ENCODE measurements at regions not wholly inside any gene's neighbourhood (a gene's known extent, or its start where the extent isn't known, plus 50 kb on each side); places are given as distances from the start of the nearest gene placed in this dataset.

DNA sequence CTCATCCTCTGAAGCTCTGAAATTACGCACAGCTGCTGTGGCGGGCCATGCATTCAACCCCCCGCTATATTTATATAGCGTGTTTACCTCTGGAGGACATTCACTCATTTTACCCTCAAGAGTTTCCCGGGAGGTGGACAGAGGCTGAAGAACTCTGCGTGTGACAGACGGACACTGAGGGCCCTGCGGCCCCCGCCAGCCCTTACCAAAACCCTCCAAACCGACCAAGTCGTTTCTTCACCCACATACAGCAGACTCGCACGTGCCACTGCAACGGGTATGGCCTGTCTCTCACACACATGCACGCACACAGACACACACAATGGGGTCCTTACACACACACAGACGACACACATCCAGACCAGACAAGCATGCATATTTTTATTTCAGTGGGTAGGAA is 216.4 kb upstream of the FOXF1 start:
- Histone ChIP-seq H3K9me3 (ENCODE audit: control insufficient read depth in 1 of 2, low read length in 2 of 2) (no peaks in the 10 kb centered on the region), H3K36me3 (ENCODE audit: control insufficient read depth in 1 of 2, insufficient read depth in 2 of 2, low read length in 2 of 2) (no peaks in the 10 kb centered on the region), H3K9ac (ENCODE audit: low read depth in 1 of 2, low read length in 2 of 2) (no peak overlapping the region), H3K4me1 (ENCODE audit: control insufficient read depth in 1 of 2, insufficient read depth in 2 of 2, low read length in 2 of 2) (peaks cover 0 to 3% of the 10 kb centered on the region in 2 donors), H3K27ac (ENCODE audit: low read depth, low read length) (no peak overlapping the region), H3K4me3 (ENCODE audit: low read depth in 1 of 2, low read length in 2 of 2) (no peak overlapping the region), H3K27me3 (ENCODE audit: control insufficient read depth in 1 of 2, insufficient read depth in 2 of 2, low read length in 2 of 2) (peaks cover 20 to 39% of the 10 kb centered on the region in 2 donors)

DNA sequence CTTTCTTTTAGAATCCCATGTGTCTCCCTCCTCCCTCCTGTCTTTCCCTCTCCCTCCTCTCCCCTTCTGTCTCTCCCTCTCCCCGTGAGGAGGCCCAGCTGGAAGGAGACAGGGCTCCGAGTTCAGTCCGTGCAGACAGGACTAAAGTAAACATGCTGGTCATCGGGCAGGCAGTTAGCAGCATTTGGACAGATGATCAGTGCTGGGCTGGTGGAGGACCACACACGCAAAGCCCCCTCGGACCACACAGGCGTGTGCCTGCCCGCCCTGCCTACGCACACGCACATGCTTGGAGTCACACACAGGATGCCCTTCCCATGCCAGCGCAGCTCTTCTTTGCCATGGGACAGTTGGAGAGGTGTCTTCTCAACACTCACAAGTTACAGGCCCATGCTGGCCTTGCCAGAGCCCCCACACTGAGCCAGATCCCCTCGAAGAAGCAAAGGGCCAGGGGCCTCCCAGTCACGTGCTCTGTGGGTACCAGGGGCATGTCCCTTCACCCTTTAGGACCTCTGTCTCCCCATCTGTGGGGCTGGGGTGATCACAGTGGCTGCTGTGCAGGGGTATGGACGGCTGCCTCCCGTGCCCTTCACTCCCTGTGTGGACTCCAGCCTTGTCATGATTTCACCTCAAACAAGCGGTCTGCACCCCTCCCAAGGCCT is 215.7 kb upstream of the FOXF1 start:
- peak overlapping the region; percentile 59 for H3K27ac ChIP-seq (ENCODE audit: low read depth, low read length)
- H3K9me3 ChIP-seq (ENCODE audit: control insufficient read depth in 1 of 2, low read length in 2 of 2): no peaks in the 10 kb centered on the region
- H3K4me3 ChIP-seq (ENCODE audit: low read depth in 1 of 2, low read length in 2 of 2): no peak overlapping the region
- H3K9ac ChIP-seq (ENCODE audit: low read depth in 1 of 2, low read length in 2 of 2): no peak overlapping the region
- peaks cover 13 to 36% of the 10 kb centered on the region in 2 donors for H3K27me3 ChIP-seq (ENCODE audit: control insufficient read depth in 1 of 2, insufficient read depth in 2 of 2, low read length in 2 of 2)
- H3K36me3 ChIP-seq (ENCODE audit: control insufficient read depth in 1 of 2, insufficient read depth in 2 of 2, low read length in 2 of 2): no peaks in the 10 kb centered on the region
- H3K4me1 ChIP-seq (ENCODE audit: control insufficient read depth in 1 of 2, insufficient read depth in 2 of 2, low read length in 2 of 2): peaks cover 0 to 3% of the 10 kb centered on the region in 2 donors

DNA sequence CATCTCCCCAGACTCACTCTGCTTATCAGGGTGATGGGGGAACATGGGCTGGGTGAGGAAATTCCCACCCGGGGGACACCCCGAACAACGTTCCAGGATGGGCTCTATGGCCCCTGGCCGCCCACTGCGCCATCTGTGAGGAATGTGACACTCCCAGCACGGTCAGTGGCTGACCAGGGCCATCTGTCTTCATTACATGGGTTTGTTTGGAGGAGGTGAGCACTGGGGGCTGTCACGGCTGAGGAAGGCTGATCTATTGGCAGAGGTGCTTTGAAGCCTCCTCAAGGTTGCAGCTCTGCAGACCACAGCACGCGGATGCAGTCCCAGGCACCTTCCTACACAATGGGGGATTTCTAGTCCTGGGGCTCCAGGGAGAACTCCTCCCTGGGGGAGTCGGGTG is 214.1 kb upstream of the FOXF1 start:
- Histone ChIP-seq H3K9me3 (ENCODE audit: control insufficient read depth in 1 of 2, low read length in 2 of 2) (no peaks in the 10 kb centered on the region), H3K4me3 (ENCODE audit: low read depth in 1 of 2, low read length in 2 of 2) (no peak overlapping the region), H3K27me3 (ENCODE audit: control insufficient read depth in 1 of 2, insufficient read depth in 2 of 2, low read length in 2 of 2) (peaks cover 20 to 38% of the 10 kb centered on the region in 2 donors), H3K36me3 (ENCODE audit: control insufficient read depth in 1 of 2, insufficient read depth in 2 of 2, low read length in 2 of 2) (no peaks in the 10 kb centered on the region), H3K4me1 (ENCODE audit: control insufficient read depth in 1 of 2, insufficient read depth in 2 of 2, low read length in 2 of 2) (peaks cover 0 to 3% of the 10 kb centered on the region in 2 donors), H3K9ac (ENCODE audit: low read depth in 1 of 2, low read length in 2 of 2) (no peak overlapping the region), H3K27ac (ENCODE audit: low read depth, low read length) (no peak overlapping the region)

DNA sequence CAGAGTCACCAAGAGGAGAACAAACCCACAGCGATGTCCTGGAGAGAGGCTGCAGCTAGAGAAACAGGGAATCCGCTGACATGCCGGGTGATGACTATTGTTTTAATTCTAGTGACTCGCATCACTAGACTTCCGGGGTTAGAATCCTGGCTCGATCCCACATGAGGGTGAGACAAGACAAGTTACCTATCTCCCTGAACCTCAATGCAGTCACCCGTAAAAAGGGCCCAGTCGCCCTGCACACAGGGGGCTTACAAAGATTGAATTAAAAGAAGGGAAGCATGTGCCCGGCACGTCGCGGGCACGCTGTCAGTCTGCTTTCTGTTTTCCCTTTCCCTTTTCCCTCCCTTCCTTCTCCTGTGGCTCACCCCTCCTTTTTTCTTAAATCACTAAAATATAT is 212.9 kb upstream of the FOXF1 start:
- Histone ChIP-seq H3K36me3 (ENCODE audit: control insufficient read depth in 1 of 2, insufficient read depth in 2 of 2, low read length in 2 of 2) (no peaks in the 10 kb centered on the region), H3K4me3 (ENCODE audit: low read depth in 1 of 2, low read length in 2 of 2) (no peak overlapping the region), H3K27me3 (ENCODE audit: control insufficient read depth in 1 of 2, insufficient read depth in 2 of 2, low read length in 2 of 2) (peaks cover 17 to 38% of the 10 kb centered on the region in 2 donors), H3K27ac (ENCODE audit: low read depth, low read length) (peak overlapping the region; percentile 8), H3K9me3 (ENCODE audit: control insufficient read depth in 1 of 2, low read length in 2 of 2) (no peaks in the 10 kb centered on the region), H3K9ac (ENCODE audit: low read depth in 1 of 2, low read length in 2 of 2) (no peak overlapping the region), H3K4me1 (ENCODE audit: control insufficient read depth in 1 of 2, insufficient read depth in 2 of 2, low read length in 2 of 2) (peaks cover 0 to 3% of the 10 kb centered on the region in 2 donors)

DNA sequence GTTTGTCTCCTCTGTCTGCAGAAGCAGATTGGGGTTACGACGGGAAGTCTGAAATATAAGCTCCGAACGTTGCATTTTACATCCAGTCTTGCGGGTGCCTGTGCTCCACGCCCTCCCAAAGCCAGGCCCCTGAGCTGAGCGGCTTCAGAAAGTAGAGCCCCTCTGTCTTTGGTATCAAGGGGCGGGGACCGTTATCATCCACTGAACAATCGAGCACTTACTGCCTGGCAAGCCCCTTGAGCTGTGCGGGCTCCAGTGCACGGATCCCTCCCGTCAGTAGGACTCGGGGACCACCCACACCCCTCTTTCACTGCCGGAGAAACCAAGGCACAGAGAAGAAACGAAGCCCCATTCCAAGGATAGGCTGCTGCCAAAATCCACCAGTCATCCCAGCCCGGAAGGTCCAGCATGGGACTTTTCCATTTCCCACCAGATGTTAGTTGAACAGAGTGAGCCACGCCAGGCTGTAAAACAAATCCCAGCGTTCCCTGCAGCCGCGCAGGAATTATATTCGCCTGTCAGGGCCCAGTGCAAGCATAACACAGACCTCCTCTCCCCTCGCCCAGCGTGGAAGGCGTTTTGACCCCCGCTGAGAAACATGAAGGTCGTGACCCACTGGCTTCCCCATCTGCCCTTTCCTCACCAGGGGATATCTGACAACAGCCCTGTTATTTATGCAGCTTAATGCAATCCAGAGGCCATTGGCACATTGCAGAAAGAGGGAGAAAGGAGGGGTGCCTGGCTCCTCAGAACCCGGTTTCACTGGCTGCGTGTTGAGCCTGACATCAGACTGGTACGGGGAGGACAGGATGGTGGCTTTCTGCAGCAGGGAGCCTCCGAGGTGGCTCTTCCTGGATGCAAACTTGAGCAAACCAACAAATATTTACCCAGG is 212.2 kb upstream of the FOXF1 start:
- Histone ChIP-seq H3K9me3 (ENCODE audit: control insufficient read depth in 1 of 2, low read length in 2 of 2) (no peaks in the 10 kb centered on the region), H3K36me3 (ENCODE audit: control insufficient read depth in 1 of 2, insufficient read depth in 2 of 2, low read length in 2 of 2) (no peaks in the 10 kb centered on the region), H3K4me1 (ENCODE audit: control insufficient read depth in 1 of 2, insufficient read depth in 2 of 2, low read length in 2 of 2) (peaks cover 0 to 3% of the 10 kb centered on the region in 2 donors), H3K4me3 (ENCODE audit: low read depth in 1 of 2, low read length in 2 of 2) (no peak overlapping the region), H3K9ac (ENCODE audit: low read depth in 1 of 2, low read length in 2 of 2) (no peak overlapping the region), H3K27me3 (ENCODE audit: control insufficient read depth in 1 of 2, insufficient read depth in 2 of 2, low read length in 2 of 2) (peaks cover 17 to 39% of the 10 kb centered on the region in 2 donors), H3K27ac (ENCODE audit: low read depth, low read length) (peak overlapping the region; percentile 8)

DNA sequence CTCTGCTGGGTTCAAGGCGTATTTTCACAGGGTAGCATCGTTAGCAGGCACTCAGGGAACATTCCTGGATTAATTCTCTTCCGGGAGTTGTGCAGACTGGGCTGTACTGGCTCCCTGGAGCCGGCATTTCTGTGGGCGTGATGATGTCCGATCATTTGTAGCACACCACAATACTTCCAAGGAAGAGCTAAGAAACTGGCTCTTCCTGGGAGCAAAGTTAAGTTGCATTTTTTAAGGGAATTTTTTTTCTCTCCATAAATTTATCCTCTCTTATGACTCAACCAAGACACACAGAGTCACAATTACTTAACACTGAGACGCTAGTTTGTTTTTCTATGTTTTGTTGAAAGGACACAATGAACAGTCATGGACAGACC is 211.6 kb upstream of the FOXF1 start:
- no peaks in the 10 kb centered on the region for H3K36me3 ChIP-seq (ENCODE audit: control insufficient read depth in 1 of 2, insufficient read depth in 2 of 2, low read length in 2 of 2)
- H3K9ac ChIP-seq (ENCODE audit: low read depth in 1 of 2, low read length in 2 of 2): no peak overlapping the region
- peaks cover 17 to 39% of the 10 kb centered on the region in 2 donors for H3K27me3 ChIP-seq (ENCODE audit: control insufficient read depth in 1 of 2, insufficient read depth in 2 of 2, low read length in 2 of 2)
- H3K27ac ChIP-seq (ENCODE audit: low read depth, low read length): no peak overlapping the region
- H3K9me3 ChIP-seq (ENCODE audit: control insufficient read depth in 1 of 2, low read length in 2 of 2): no peaks in the 10 kb centered on the region
- H3K4me1 ChIP-seq (ENCODE audit: control insufficient read depth in 1 of 2, insufficient read depth in 2 of 2, low read length in 2 of 2): peaks cover 0 to 3% of the 10 kb centered on the region in 2 donors
- no peak overlapping the region for H3K4me3 ChIP-seq (ENCODE audit: low read depth in 1 of 2, low read length in 2 of 2)

DNA sequence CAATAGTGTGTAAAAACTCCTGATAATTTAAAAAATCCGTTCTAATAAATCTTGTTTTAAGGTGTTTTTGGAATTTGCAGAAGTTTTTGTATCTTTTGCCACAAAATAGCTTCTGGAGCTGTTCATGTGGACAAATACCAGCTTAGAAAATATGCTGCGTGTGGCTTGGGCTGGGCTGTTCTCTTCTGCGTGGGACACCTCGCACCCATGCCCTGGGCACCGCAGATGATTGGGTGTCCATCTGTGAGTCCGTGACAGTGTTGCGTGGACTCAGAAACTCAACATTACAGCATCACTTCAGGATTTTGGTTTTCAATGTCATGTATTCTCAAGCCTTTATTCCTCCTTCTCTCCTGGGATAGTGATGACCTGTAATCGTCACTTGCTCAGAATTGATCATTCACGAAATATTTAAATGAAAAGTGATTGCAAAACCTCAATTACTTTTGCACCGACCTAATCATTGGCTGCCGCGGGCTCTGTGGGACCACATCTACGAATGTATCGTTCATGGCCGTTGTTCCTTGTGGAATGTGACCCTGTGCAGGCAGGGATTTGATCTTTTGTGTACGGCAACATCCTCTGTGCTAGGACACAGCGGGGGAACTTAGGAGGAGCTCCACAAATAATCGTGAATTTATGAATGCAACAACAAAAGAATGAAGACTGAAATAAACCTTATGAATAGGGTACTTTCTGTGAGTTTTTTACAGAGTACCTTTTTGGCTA is 210.3 kb upstream of the FOXF1 start:
- Histone ChIP-seq H3K9ac (ENCODE audit: low read depth in 1 of 2, low read length in 2 of 2) (no peak overlapping the region), H3K4me3 (ENCODE audit: low read depth in 1 of 2, low read length in 2 of 2) (no peak overlapping the region), H3K9me3 (ENCODE audit: control insufficient read depth in 1 of 2, low read length in 2 of 2) (no peaks in the 10 kb centered on the region), H3K4me1 (ENCODE audit: control insufficient read depth in 1 of 2, insufficient read depth in 2 of 2, low read length in 2 of 2) (peaks cover 0 to 3% of the 10 kb centered on the region in 2 donors), H3K27ac (ENCODE audit: low read depth, low read length) (no peak overlapping the region), H3K27me3 (ENCODE audit: control insufficient read depth in 1 of 2, insufficient read depth in 2 of 2, low read length in 2 of 2) (peaks cover 17 to 39% of the 10 kb centered on the region in 2 donors), H3K36me3 (ENCODE audit: control insufficient read depth in 1 of 2, insufficient read depth in 2 of 2, low read length in 2 of 2) (no peaks in the 10 kb centered on the region)

DNA sequence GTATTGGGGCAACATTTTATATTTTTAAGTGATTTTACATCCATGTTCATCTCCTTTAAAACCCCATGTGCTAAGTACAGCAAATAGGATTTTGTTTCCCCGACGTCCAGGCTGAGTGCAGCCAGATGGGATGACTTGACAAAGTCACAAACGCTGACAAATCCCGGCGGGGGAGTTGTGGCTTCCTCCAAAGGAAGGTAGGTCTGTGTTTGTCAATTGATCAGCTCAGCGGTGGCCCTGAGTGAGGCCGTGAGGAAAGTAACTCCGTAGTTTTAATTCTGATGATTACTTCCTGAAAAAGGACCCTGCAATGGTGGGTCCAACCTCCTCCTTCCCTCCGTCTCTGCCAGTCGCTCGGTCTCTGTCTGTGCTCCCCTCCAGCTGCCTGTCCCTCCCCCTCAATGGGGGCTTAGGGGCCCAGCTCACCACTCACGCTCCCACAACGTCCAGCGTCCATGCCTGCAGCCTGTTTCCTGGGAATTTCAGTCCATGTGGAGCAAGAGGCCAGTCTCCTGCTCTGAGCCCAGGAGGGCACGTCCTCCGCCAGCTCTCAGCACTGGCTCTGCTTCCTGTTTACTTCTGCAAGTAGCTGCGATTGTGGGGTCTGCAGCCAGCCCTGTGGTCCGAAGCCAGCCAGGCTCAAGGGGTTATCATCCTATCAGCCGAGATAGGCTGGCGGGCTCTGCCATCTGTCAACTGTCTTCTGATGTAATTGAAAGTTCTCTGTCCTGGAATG is 209.4 kb upstream of the FOXF1 start:
- Histone ChIP-seq H3K4me1 (ENCODE audit: control insufficient read depth in 1 of 2, insufficient read depth in 2 of 2, low read length in 2 of 2) (peaks cover 0 to 3% of the 10 kb centered on the region in 2 donors), H3K36me3 (ENCODE audit: control insufficient read depth in 1 of 2, insufficient read depth in 2 of 2, low read length in 2 of 2) (no peaks in the 10 kb centered on the region), H3K9me3 (ENCODE audit: control insufficient read depth in 1 of 2, low read length in 2 of 2) (no peaks in the 10 kb centered on the region), H3K27ac (ENCODE audit: low read depth, low read length) (no peak overlapping the region), H3K27me3 (ENCODE audit: control insufficient read depth in 1 of 2, insufficient read depth in 2 of 2, low read length in 2 of 2) (peaks cover 17 to 38% of the 10 kb centered on the region in 2 donors), H3K4me3 (ENCODE audit: low read depth in 1 of 2, low read length in 2 of 2) (peak overlapping the region in 1 of 2 donors; percentile 28), H3K9ac (ENCODE audit: low read depth in 1 of 2, low read length in 2 of 2) (no peak overlapping the region)

DNA sequence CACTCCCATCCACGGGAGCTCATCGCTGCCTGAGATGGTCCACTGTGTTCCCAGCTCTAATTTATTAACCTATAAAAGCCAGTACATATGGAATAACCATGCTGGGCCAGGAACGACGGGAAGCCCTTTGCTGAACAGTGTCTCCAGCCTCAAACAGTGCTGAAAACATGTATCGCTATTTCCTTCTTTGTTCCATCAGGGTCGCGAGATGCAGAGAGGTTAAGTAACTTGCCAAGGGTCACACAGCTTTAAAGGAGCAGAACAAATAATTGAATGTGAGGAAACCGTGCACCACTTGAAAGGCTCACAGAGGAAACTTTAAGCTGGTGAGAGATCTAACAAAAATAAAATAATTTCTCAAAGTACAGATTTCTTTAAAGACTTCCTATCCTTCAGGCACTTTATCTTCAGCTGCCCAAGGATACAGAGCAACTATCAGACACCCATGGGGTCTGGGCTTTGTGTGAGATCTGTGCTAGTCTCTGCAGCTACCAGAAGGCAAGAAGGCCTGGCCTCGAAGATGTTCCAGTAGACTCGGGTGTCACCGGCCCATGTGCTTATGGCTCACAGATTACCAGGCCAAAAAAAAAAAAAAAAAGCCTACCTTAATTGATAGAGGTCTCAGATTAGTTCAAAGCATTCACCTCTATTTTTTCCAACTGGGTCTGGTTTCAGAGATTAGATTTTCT is 207.8 kb upstream of the FOXF1 start:
- Histone ChIP-seq H3K9me3 (ENCODE audit: control insufficient read depth in 1 of 2, low read length in 2 of 2) (no peaks in the 10 kb centered on the region), H3K36me3 (ENCODE audit: control insufficient read depth in 1 of 2, insufficient read depth in 2 of 2, low read length in 2 of 2) (no peaks in the 10 kb centered on the region), H3K4me1 (ENCODE audit: control insufficient read depth in 1 of 2, insufficient read depth in 2 of 2, low read length in 2 of 2) (no peaks in the 10 kb centered on the region), H3K9ac (ENCODE audit: low read depth in 1 of 2, low read length in 2 of 2) (no peak overlapping the region), H3K27ac (ENCODE audit: low read depth, low read length) (no peak overlapping the region), H3K4me3 (ENCODE audit: low read depth in 1 of 2, low read length in 2 of 2) (no peak overlapping the region), H3K27me3 (ENCODE audit: control insufficient read depth in 1 of 2, insufficient read depth in 2 of 2, low read length in 2 of 2) (peaks cover 17 to 31% of the 10 kb centered on the region in 2 donors)
